ENCODE measurements at regions not wholly inside any gene's neighbourhood (a gene's known extent, or its start where the extent isn't known, plus 50 kb on each side); places are given as distances from the start of the nearest gene placed in this dataset.
"Not testable (repeated sequence)": the region's sequence is repeated elsewhere in the genome, so short reads cannot be mapped to it uniquely, and the experiment has no call there.

DNA sequence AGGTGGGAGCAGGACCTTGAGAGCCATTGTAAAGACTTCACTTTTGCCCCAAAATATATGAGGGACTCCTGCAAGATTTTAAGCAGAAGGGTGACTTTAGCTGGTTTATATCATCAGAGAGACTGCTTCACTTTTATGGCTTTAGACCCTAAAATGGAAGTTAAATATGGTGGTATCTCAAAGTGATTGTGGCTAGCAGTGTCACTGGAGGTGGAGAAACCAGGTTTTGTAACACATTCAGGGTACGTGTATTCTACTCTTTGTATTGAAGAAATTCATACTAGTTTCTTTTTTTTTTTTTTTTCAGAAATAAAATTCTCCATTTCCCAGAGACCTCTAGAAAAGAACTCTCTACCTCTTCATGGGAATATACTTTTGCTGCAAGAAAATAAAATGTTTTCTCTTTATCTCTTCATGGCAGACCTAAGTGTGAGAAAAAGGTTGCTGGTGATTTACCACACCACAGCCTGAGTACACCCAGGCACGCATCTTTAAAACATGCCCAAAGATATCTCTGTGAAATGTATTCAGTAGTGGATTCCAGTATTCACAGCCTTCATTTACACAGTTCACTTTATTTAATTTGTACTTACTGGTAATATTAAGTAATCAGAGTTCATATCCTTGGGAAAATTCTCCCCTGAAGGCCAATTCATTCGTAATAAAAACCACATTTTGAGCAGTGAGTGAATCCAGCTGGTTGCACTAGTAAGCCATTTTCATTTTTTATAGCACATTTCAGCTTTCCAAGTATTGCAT lies 74.3 kb upstream of the GUCY1A1 start:
- Histone ChIP-seq H3K27ac (ENCODE audit: low read length) (no peak overlapping the region), H3K27me3 (ENCODE audit: control insufficient read depth, insufficient read depth, low read length) (no peaks in the 10 kb centered on the region), H3K4me1 (ENCODE audit: control insufficient read depth, insufficient read depth, low read length) (no peaks in the 10 kb centered on the region), H3K4me3 (ENCODE audit: low read length) (no peak overlapping the region), H3K9me3 (ENCODE audit: control insufficient read depth, insufficient read depth, low read length) (no peaks in the 10 kb centered on the region), H3K36me3 (ENCODE audit: control insufficient read depth, insufficient read depth, low read length) (no peaks in the 10 kb centered on the region)
- no peak for DNase-seq (ENCODE audit: low read depth, low spot score)
- WGBS (ENCODE audit: insufficient coverage, insufficient read length): no CpG with 5 or more reads among the region's 3 CpGs

- Histone ChIP-seq H3K36me3 (ENCODE audit: control insufficient read depth, insufficient read depth, low read length) (no peaks in the 10 kb centered on the region), H3K27me3 (ENCODE audit: control insufficient read depth, insufficient read depth, low read length) (no peaks in the 10 kb centered on the region), H3K27ac (ENCODE audit: low read length) (no peak overlapping the region), H3K4me3 (ENCODE audit: low read length) (no peak overlapping the region), H3K4me1 (ENCODE audit: control insufficient read depth, insufficient read depth, low read length) (no peaks in the 10 kb centered on the region), H3K9me3 (ENCODE audit: control insufficient read depth, insufficient read depth, low read length) (no peaks in the 10 kb centered on the region)
- 100% methylated on average over 1 of the region's 6 CpGs for WGBS (ENCODE audit: insufficient coverage, insufficient read length)
- no peak for DNase-seq (ENCODE audit: low read depth, low spot score)
These were observed 74.9 kb upstream of the GUCY1A1 start for GRCh38 chr4:155591738-155592143.

GRCh38 chr4:155590796-155591585 lies 75.7 kb upstream of the GUCY1A1 start:
- Histone ChIP-seq H3K27me3 (ENCODE audit: control insufficient read depth, insufficient read depth, low read length) (no peaks in the 10 kb centered on the region), H3K4me3 (ENCODE audit: low read length) (no peak overlapping the region), H3K27ac (ENCODE audit: low read length) (no peak overlapping the region), H3K36me3 (ENCODE audit: control insufficient read depth, insufficient read depth, low read length) (no peaks in the 10 kb centered on the region), H3K4me1 (ENCODE audit: control insufficient read depth, insufficient read depth, low read length) (no peaks in the 10 kb centered on the region), H3K9me3 (ENCODE audit: control insufficient read depth, insufficient read depth, low read length) (no peaks in the 10 kb centered on the region)
- no CpG with 5 or more reads among the region's 3 CpGs for WGBS (ENCODE audit: insufficient coverage, insufficient read length)
- DNase-seq (ENCODE audit: low read depth, low spot score): no peak

DNA sequence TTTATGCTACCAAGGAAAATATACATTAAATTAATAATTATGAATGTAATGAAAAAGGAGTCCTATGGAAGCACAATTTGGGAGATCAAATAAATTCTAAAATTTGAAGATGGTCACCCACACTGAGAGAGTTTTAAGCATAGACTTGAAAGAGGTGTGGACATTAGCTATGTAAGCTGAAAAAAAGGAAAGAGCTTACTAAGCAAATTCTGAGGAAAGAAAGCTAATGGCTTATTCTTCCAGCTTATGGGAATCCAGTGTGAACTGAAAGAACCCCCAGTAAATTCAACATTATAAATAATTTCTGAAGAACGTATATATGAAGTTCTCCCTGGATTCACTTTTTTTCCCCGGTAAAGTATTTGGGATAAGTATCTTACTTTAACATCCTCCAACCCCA lies 78.2 kb upstream of the GUCY1A1 start:
- H3K4me1 ChIP-seq (ENCODE audit: control insufficient read depth, insufficient read depth, low read length): no peaks in the 10 kb centered on the region
- WGBS (ENCODE audit: insufficient coverage, insufficient read length): no CpG with 5 or more reads among the region's 2 CpGs
- no peaks in the 10 kb centered on the region for H3K36me3 ChIP-seq (ENCODE audit: control insufficient read depth, insufficient read depth, low read length)
- H3K4me3 ChIP-seq (ENCODE audit: low read length): no peak overlapping the region
- no peaks in the 10 kb centered on the region for H3K27me3 ChIP-seq (ENCODE audit: control insufficient read depth, insufficient read depth, low read length)
- no peak overlapping the region for H3K27ac ChIP-seq (ENCODE audit: low read length)
- H3K9me3 ChIP-seq (ENCODE audit: control insufficient read depth, insufficient read depth, low read length): no peaks in the 10 kb centered on the region
- DNase-seq (ENCODE audit: low read depth, low spot score): no peak

- DNase-seq (ENCODE audit: low read depth, low spot score): no peak
- Histone ChIP-seq H3K27me3 (ENCODE audit: control insufficient read depth, insufficient read depth, low read length) (no peaks in the 10 kb centered on the region), H3K4me3 (ENCODE audit: low read length) (no peak overlapping the region), H3K36me3 (ENCODE audit: control insufficient read depth, insufficient read depth, low read length) (no peaks in the 10 kb centered on the region), H3K27ac (ENCODE audit: low read length) (no peak overlapping the region), H3K4me1 (ENCODE audit: control insufficient read depth, insufficient read depth, low read length) (no peaks in the 10 kb centered on the region), H3K9me3 (ENCODE audit: control insufficient read depth, insufficient read depth, low read length) (no peaks in the 10 kb centered on the region)
- no CpG with 5 or more reads among the region's 3 CpGs for WGBS (ENCODE audit: insufficient coverage, insufficient read length)
These were observed 78.9 kb upstream of the GUCY1A1 start for GRCh38 chr4:155587766-155588165.

DNA sequence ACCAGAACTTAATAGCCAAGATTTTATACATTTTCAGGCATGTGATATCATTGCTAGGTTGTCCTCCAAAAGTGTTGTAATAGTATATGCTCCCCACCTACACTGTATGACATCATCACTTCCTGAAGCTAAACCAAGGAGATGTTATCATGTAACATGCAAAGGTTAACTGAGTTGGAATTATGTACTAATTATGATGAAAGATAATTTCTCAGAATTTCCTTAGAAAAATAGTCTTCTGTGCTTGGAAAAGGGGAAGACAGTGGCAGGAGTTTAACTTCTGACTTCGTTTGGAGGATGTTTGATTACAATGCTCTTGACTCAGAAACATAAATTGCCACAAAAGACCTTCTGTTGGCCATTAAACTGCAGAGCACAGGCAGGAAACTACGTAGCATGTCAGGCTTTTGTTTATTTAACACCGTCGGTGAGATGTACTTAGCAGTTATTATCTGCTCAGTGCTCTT lies 83.6 kb upstream of the GUCY1A1 start:
- no peaks in the 10 kb centered on the region for H3K9me3 ChIP-seq (ENCODE audit: control insufficient read depth, insufficient read depth, low read length)
- H3K27me3 ChIP-seq (ENCODE audit: control insufficient read depth, insufficient read depth, low read length): no peaks in the 10 kb centered on the region
- H3K36me3 ChIP-seq (ENCODE audit: control insufficient read depth, insufficient read depth, low read length): no peaks in the 10 kb centered on the region
- H3K4me3 ChIP-seq (ENCODE audit: low read length): no peak overlapping the region
- DNase-seq (ENCODE audit: low read depth, low spot score): no peak
- no peaks in the 10 kb centered on the region for H3K4me1 ChIP-seq (ENCODE audit: control insufficient read depth, insufficient read depth, low read length)
- WGBS (ENCODE audit: insufficient coverage, insufficient read length): no CpG with 5 or more reads among the region's 4 CpGs
- no peak overlapping the region for H3K27ac ChIP-seq (ENCODE audit: low read length)

DNA sequence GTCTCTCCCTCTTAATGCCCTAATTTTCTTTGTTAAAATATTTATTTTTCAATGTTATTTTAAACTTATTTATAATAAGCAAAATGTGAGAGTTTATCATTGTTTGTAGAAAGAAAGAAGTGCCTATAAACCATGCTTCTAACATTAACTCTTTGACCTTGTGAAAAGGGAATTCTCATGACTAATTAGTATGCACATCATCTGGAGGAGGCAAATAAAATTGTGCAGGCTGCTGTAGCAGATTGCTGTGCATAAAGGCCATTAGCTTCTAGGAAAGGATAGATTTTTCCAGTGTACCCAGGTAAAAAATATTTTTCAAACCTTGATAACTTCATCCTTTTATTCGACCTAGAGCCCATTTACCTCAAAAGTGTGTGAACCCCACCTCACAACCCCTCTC lies 84.6 kb upstream of the GUCY1A1 start:
- no peak for DNase-seq (ENCODE audit: low read depth, low spot score)
- H3K9me3 ChIP-seq (ENCODE audit: control insufficient read depth, insufficient read depth, low read length): no peaks in the 10 kb centered on the region
- H3K4me3 ChIP-seq (ENCODE audit: low read length): no peak overlapping the region
- H3K27me3 ChIP-seq (ENCODE audit: control insufficient read depth, insufficient read depth, low read length): no peaks in the 10 kb centered on the region
- no peaks in the 10 kb centered on the region for H3K36me3 ChIP-seq (ENCODE audit: control insufficient read depth, insufficient read depth, low read length)
- H3K4me1 ChIP-seq (ENCODE audit: control insufficient read depth, insufficient read depth, low read length): no peaks in the 10 kb centered on the region
- no peak overlapping the region for H3K27ac ChIP-seq (ENCODE audit: low read length)
- WGBS (ENCODE audit: insufficient coverage, insufficient read length): no CpG with 5 or more reads among the region's 1 CpG

GRCh38 chr4:155578726-155579370 lies 87.8 kb upstream of the GUCY1A1 start:
- Histone ChIP-seq H3K4me3 (ENCODE audit: low read length) (no peak overlapping the region), H3K36me3 (ENCODE audit: control insufficient read depth, insufficient read depth, low read length) (no peaks in the 10 kb centered on the region), H3K9me3 (ENCODE audit: control insufficient read depth, insufficient read depth, low read length) (no peaks in the 10 kb centered on the region), H3K4me1 (ENCODE audit: control insufficient read depth, insufficient read depth, low read length) (no peaks in the 10 kb centered on the region), H3K27ac (ENCODE audit: low read length) (no peak overlapping the region), H3K27me3 (ENCODE audit: control insufficient read depth, insufficient read depth, low read length) (no peaks in the 10 kb centered on the region)
- no peak for DNase-seq (ENCODE audit: low read depth, low spot score)
- no CpG with 5 or more reads among the region's 2 CpGs for WGBS (ENCODE audit: insufficient coverage, insufficient read length)

DNA sequence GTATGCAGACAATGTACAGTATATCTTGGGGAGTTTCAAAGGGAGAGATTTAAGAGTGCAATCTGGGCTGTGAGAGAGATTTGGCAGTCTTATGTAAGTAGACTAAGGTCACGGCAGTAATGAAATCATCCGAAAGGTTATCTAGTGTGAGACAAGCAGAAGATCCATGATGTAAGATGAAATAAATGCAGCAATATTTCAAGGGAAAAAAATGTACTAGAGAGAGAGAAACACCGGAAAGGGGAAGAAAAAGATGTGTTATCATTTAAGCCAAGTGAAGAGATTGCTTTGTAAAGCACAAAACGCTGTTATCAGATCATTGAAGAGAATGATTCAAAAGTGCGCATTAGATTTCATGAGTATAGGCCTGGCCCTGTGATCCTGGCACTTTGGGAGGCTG lies 88.4 kb upstream of the GUCY1A1 start:
- Histone ChIP-seq H3K36me3 (ENCODE audit: control insufficient read depth, insufficient read depth, low read length) (no peaks in the 10 kb centered on the region), H3K27me3 (ENCODE audit: control insufficient read depth, insufficient read depth, low read length) (no peaks in the 10 kb centered on the region), H3K9me3 (ENCODE audit: control insufficient read depth, insufficient read depth, low read length) (no peaks in the 10 kb centered on the region), H3K4me1 (ENCODE audit: control insufficient read depth, insufficient read depth, low read length) (no peaks in the 10 kb centered on the region), H3K4me3 (ENCODE audit: low read length) (no peak overlapping the region), H3K27ac (ENCODE audit: low read length) (no peak overlapping the region)
- no peak for DNase-seq (ENCODE audit: low read depth, low spot score)
- no CpG with 5 or more reads among the region's 5 CpGs for WGBS (ENCODE audit: insufficient coverage, insufficient read length)

GRCh38 chr4:155574329-155574728 lies 92.3 kb upstream of the GUCY1A1 start:
- H3K4me1 ChIP-seq (ENCODE audit: control insufficient read depth, insufficient read depth, low read length); H3K4me3 ChIP-seq (ENCODE audit: low read length); DNase-seq (ENCODE audit: low read depth, low spot score); H3K27ac ChIP-seq (ENCODE audit: low read length); H3K36me3 ChIP-seq (ENCODE audit: control insufficient read depth, insufficient read depth, low read length); H3K27me3 ChIP-seq (ENCODE audit: control insufficient read depth, insufficient read depth, low read length); H3K9me3 ChIP-seq (ENCODE audit: control insufficient read depth, insufficient read depth, low read length): not testable (repeated sequence)
- WGBS (ENCODE audit: insufficient coverage, insufficient read length): no CpG with 5 or more reads among the region's 1 CpG
